CMK (cell line): ENCODE measurements at regions not wholly inside any gene's neighbourhood (a gene's known extent, or its start where the extent isn't known, plus 50 kb on each side); places are given as distances from the start of the nearest gene placed in this dataset.

Experiments
- DNase-seq: peaks from one replicate; pipeline ENCODE4 v3.0.0-alpha.2; 2010; ENCODE audit warnings: low read depth

GRCh38 chr3:25292036-25292435, 136.0 kb upstream of the RARB start:
- DNase-seq = no peak

GRCh38 chr3:25292595-25292994, 135.5 kb upstream of the RARB start:
- no peak for DNase-seq

GRCh38 chr3:25293736-25294135, 134.3 kb upstream of the RARB start:
- DNase-seq = no peak

- DNase-seq = peak; percentile 5
Measured at GRCh38 chr3:25294169-25294805, 133.8 kb upstream of the RARB start.

- DNase-seq = no peak
Measured at GRCh38 chr3:25297667-25298585, 130.1 kb upstream of the RARB start.

GRCh38 chr3:25300141-25300540, 127.9 kb upstream of the RARB start:
- no peak for DNase-seq

- DNase-seq = no peak
Measured at GRCh38 chr3:25304916-25305315, 123.1 kb upstream of the RARB start.

- no peak for DNase-seq
Measured at GRCh38 chr3:25306066-25306465, 122.0 kb upstream of the RARB start.

GRCh38 chr3:25306705-25307104, 121.4 kb upstream of the RARB start:
- no peak for DNase-seq

GRCh38 chr3:25313286-25313685, 114.8 kb upstream of the RARB start:
- DNase-seq = no peak

- no peak for DNase-seq
Measured at GRCh38 chr3:25324954-25325655, 103.0 kb upstream of the RARB start.

GRCh38 chr3:25335356-25335755, 92.7 kb upstream of the RARB start:
- DNase-seq = no peak

- DNase-seq = no peak
Measured at GRCh38 chr3:25338158-25338725, 89.8 kb upstream of the RARB start.

GRCh38 chr3:25339225-25339624, 88.8 kb upstream of the RARB start:
- DNase-seq = no peak

GRCh38 chr3:25344670-25345069, 83.4 kb upstream of the RARB start:
- DNase-seq = no peak

- no peak for DNase-seq
Measured at GRCh38 chr3:25349095-25349494, 79.0 kb upstream of the RARB start.

GRCh38 chr3:25349828-25350724, 78.0 kb upstream of the RARB start:
- DNase-seq = no peak

GRCh38 chr3:25350725-25351114, 77.3 kb upstream of the RARB start:
- no peak for DNase-seq

GRCh38 chr3:25354071-25354470, 74.0 kb upstream of the RARB start:
- no peak for DNase-seq

GRCh38 chr3:25355034-25355885, 72.8 kb upstream of the RARB start:
- no peak for DNase-seq

- DNase-seq = no peak
Measured at GRCh38 chr3:25355998-25356397, 72.1 kb upstream of the RARB start.
